Activated CD8-positive, alpha-beta memory T cell treated with anti-CD3 and anti-CD28 coated beads for 36 hours (primary cell): ENCODE measurements at regions not wholly inside any gene's neighbourhood (a gene's known extent, or its start where the extent isn't known, plus 50 kb on each side); places are given as distances from the start of the nearest gene placed in this dataset.
"Not testable (repeated sequence)": the region's sequence is repeated elsewhere in the genome, so short reads cannot be mapped to it uniquely, and the experiment has no call there.

ENCODE experiments used
- CTCF ChIA-PET: fragments of 350-600 bp; sonication (Branson Sonifier 250); formaldehyde crosslinking; loops from one replicate; lab custom pipeline; 2021; ENCODE audit warnings: antibody characterized with exemption; lab: Charles Lee
- POLR2A ChIA-PET: fragments of 350-600 bp; sonication (Branson Sonifier 250); formaldehyde crosslinking; loops from one replicate; lab custom pipeline; 2021; ENCODE audit warnings: antibody characterized with exemption; lab: Charles Lee

GRCh38 chr6:119874381-119874780, 524.8 kb upstream of the MAN1A1 start:
- CTCF ChIA-PET = no interaction called here
- POLR2A ChIA-PET = no interaction called here

- POLR2A ChIA-PET = no interaction called here
- CTCF ChIA-PET = no interaction called here
Observed at GRCh38 chr6:119873107-119873506, 523.5 kb upstream of the MAN1A1 start.

- ChIA-PET CTCF (no interaction called here), POLR2A (no interaction called here)
Observed at GRCh38 chr6:119871520-119871919, 522.0 kb upstream of the MAN1A1 start.

- POLR2A ChIA-PET = no interaction called here
- CTCF ChIA-PET = no interaction called here
Observed at GRCh38 chr6:119865466-119866350, 516.1 kb upstream of the MAN1A1 start.

- ChIA-PET CTCF (no interaction called here), POLR2A (no interaction called here)
Observed at GRCh38 chr6:119862719-119863118, 513.2 kb upstream of the MAN1A1 start.

GRCh38 chr6:119858901-119859300, 509.3 kb upstream of the MAN1A1 start:
- POLR2A ChIA-PET = no interaction called here
- CTCF ChIA-PET = no interaction called here

GRCh38 chr6:119856136-119856535, 506.6 kb upstream of the MAN1A1 start:
- ChIA-PET CTCF (no interaction called here), POLR2A (no interaction called here)

- ChIA-PET CTCF (no interaction called here), POLR2A (no interaction called here)
Observed at GRCh38 chr6:119848696-119849095, 499.1 kb upstream of the MAN1A1 start.

- ChIA-PET CTCF (no interaction called here), POLR2A (no interaction called here)
Observed at GRCh38 chr6:119845161-119845560, 495.6 kb upstream of the MAN1A1 start.

- ChIA-PET POLR2A (no interaction called here), CTCF (no interaction called here)
Observed at GRCh38 chr6:119844387-119844786, 494.8 kb upstream of the MAN1A1 start.

GRCh38 chr6:119842191-119842590, 492.6 kb upstream of the MAN1A1 start:
- CTCF ChIA-PET = no interaction called here
- POLR2A ChIA-PET = no interaction called here

GRCh38 chr6:119838043-119838442, 488.5 kb upstream of the MAN1A1 start:
- ChIA-PET CTCF (no interaction called here), POLR2A (no interaction called here)

GRCh38 chr6:119834418-119834817, 484.9 kb upstream of the MAN1A1 start:
- ChIA-PET POLR2A (no interaction called here), CTCF (no interaction called here)

GRCh38 chr6:119832411-119832810, 482.9 kb upstream of the MAN1A1 start:
- POLR2A ChIA-PET = no interaction called here
- CTCF ChIA-PET = no interaction called here

GRCh38 chr6:119830494-119831295, 481.1 kb upstream of the MAN1A1 start:
- ChIA-PET CTCF (no interaction called here), POLR2A (no interaction called here)

- CTCF ChIA-PET = no interaction called here
Observed at GRCh38 chr6:119830069-119830468, 480.5 kb upstream of the MAN1A1 start.

GRCh38 chr6:119829499-119829898, 479.9 kb upstream of the MAN1A1 start:
- POLR2A ChIA-PET = interaction anchor here (0.7 kb wide), 1 partner anchor 23 kb away, joined by 4 read pairs; no protein-coding TSS in a partner anchor
- CTCF ChIA-PET = not testable (repeated sequence)

More at GRCh38 chr6:119830069-119830468, 480.5 kb upstream of the MAN1A1 start:
- POLR2A ChIA-PET = no interaction called here

- ChIA-PET POLR2A (interaction anchor here (0.7 kb wide), 1 partner anchor 24 kb away, joined by 4 read pairs; no protein-coding TSS in a partner anchor), CTCF (no interaction called here)
Observed at GRCh38 chr6:119829006-119829405, 479.4 kb upstream of the MAN1A1 start.

GRCh38 chr6:119821380-119821779, 471.8 kb upstream of the MAN1A1 start:
- POLR2A ChIA-PET = no interaction called here
- CTCF ChIA-PET = no interaction called here

- ChIA-PET CTCF (no interaction called here), POLR2A (no interaction called here)
Observed at GRCh38 chr6:119818876-119819275, 469.3 kb upstream of the MAN1A1 start.
